ES-I3 (cell line): ENCODE measurements at regions not wholly inside any gene's neighbourhood (a gene's known extent, or its start where the extent isn't known, plus 50 kb on each side); places are given as distances from the start of the nearest gene placed in this dataset.

Experiments used
- H3K36me3 ChIP-seq: 2 replicates; pipeline ENCODE4 v1.6.1; 2013; ENCODE audit warnings: mild to moderate bottlenecking, low read length, control low read depth, moderate library complexity; ENCODE audit not compliant: insufficient read depth
- H3K4me1 ChIP-seq: 2 replicates; pipeline ENCODE4 v1.6.1; 2013; ENCODE audit warnings: mild to moderate bottlenecking, control low read depth, low read length; ENCODE audit not compliant: insufficient read depth
- H3K9ac ChIP-seq: 2 replicates; pipeline ENCODE4 v1.6.1; 2013; ENCODE audit warnings: low read depth, mild to moderate bottlenecking, low read length, moderate library complexity
- H3K9me3 ChIP-seq: 2 replicates; pipeline ENCODE4 v1.6.1; 2013; ENCODE audit warnings: mild to moderate bottlenecking, low read length, moderate library complexity; ENCODE audit not compliant: control insufficient read depth, insufficient read depth

GRCh38 chr18:41798879-41799278 lies 156.2 kb upstream of the PIK3C3 start:
- H3K4me1 ChIP-seq: no peaks in the 10 kb centered on the region
- H3K9me3 ChIP-seq: no peaks in the 10 kb centered on the region
- H3K36me3 ChIP-seq: no peaks in the 10 kb centered on the region
- H3K9ac ChIP-seq: no peak overlapping the region

- Histone ChIP-seq H3K4me1 (no peaks in the 10 kb centered on the region), H3K9me3 (no peaks in the 10 kb centered on the region; the same call in 1 of the 2 replicates), H3K36me3 (no peaks in the 10 kb centered on the region), H3K9ac (no peak overlapping the region)
Measured at GRCh38 chr18:41790687-41791086, 164.3 kb upstream of the PIK3C3 start.

GRCh38 chr18:41789001-41789400 lies 166.0 kb upstream of the PIK3C3 start:
- Histone ChIP-seq H3K9me3 (no peaks in the 10 kb centered on the region; the same call in 1 of the 2 replicates), H3K36me3 (no peaks in the 10 kb centered on the region), H3K4me1 (no peaks in the 10 kb centered on the region), H3K9ac (no peak overlapping the region)

- Histone ChIP-seq H3K4me1 (no peaks in the 10 kb centered on the region), H3K9ac (no peak overlapping the region), H3K36me3 (no peaks in the 10 kb centered on the region), H3K9me3 (no peaks in the 10 kb centered on the region; the same call in 1 of the 2 replicates)
Measured at GRCh38 chr18:41783879-41784278, 171.2 kb upstream of the PIK3C3 start.

- Histone ChIP-seq H3K4me1 (no peaks in the 10 kb centered on the region), H3K9ac (no peak overlapping the region), H3K36me3 (no peaks in the 10 kb centered on the region), H3K9me3 (no peaks in the 10 kb centered on the region)
Measured at GRCh38 chr18:41783065-41783818, 171.8 kb upstream of the PIK3C3 start.

- no peaks in the 10 kb centered on the region for H3K4me1 ChIP-seq
- H3K36me3 ChIP-seq: no peaks in the 10 kb centered on the region
- H3K9me3 ChIP-seq: no peaks in the 10 kb centered on the region
- no peak overlapping the region for H3K9ac ChIP-seq
Measured at GRCh38 chr18:41771973-41772372, 183.1 kb upstream of the PIK3C3 start.

- Histone ChIP-seq H3K9ac (no peak overlapping the region), H3K9me3 (no peaks in the 10 kb centered on the region), H3K4me1 (no peaks in the 10 kb centered on the region), H3K36me3 (no peaks in the 10 kb centered on the region)
Measured at GRCh38 chr18:41769265-41769664, 185.8 kb upstream of the PIK3C3 start.

GRCh38 chr18:41768467-41768866 lies 186.6 kb upstream of the PIK3C3 start:
- Histone ChIP-seq H3K9ac (no peak overlapping the region), H3K9me3 (no peaks in the 10 kb centered on the region), H3K4me1 (no peaks in the 10 kb centered on the region), H3K36me3 (no peaks in the 10 kb centered on the region)

GRCh38 chr18:41767960-41768359 lies 187.1 kb upstream of the PIK3C3 start:
- no peaks in the 10 kb centered on the region for H3K9me3 ChIP-seq
- no peaks in the 10 kb centered on the region for H3K4me1 ChIP-seq
- H3K36me3 ChIP-seq: no peaks in the 10 kb centered on the region
- no peak overlapping the region for H3K9ac ChIP-seq

GRCh38 chr18:41765460-41765859 lies 189.6 kb upstream of the PIK3C3 start:
- Histone ChIP-seq H3K9me3 (no peaks in the 10 kb centered on the region), H3K36me3 (no peaks in the 10 kb centered on the region), H3K4me1 (no peaks in the 10 kb centered on the region), H3K9ac (no peak overlapping the region)

- Histone ChIP-seq H3K4me1 (no peaks in the 10 kb centered on the region), H3K36me3 (no peaks in the 10 kb centered on the region), H3K9me3 (no peaks in the 10 kb centered on the region), H3K9ac (no peak overlapping the region)
Measured at GRCh38 chr18:41763361-41763760, 191.7 kb upstream of the PIK3C3 start.

GRCh38 chr18:41761333-41762018 lies 193.6 kb upstream of the PIK3C3 start:
- Histone ChIP-seq H3K4me1 (no peaks in the 10 kb centered on the region; the same call in 1 of the 2 replicates), H3K9me3 (no peaks in the 10 kb centered on the region), H3K36me3 (no peaks in the 10 kb centered on the region), H3K9ac (no peak overlapping the region)

- no peaks in the 10 kb centered on the region for H3K9me3 ChIP-seq
- no peaks in the 10 kb centered on the region for H3K36me3 ChIP-seq
- no peak overlapping the region for H3K9ac ChIP-seq
- no peaks in the 10 kb centered on the region; the same call in 1 of the 2 replicates for H3K4me1 ChIP-seq
Measured at GRCh38 chr18:41758534-41758933, 196.5 kb upstream of the PIK3C3 start.

- H3K4me1 ChIP-seq: no peaks in the 10 kb centered on the region; the same call in 1 of the 2 replicates
- no peaks in the 10 kb centered on the region for H3K36me3 ChIP-seq
- no peak overlapping the region for H3K9ac ChIP-seq
- no peaks in the 10 kb centered on the region for H3K9me3 ChIP-seq
Measured at GRCh38 chr18:41756141-41756540, 198.9 kb upstream of the PIK3C3 start.

- H3K4me1 ChIP-seq: no peaks in the 10 kb centered on the region; the same call in 1 of the 2 replicates
- no peak overlapping the region for H3K9ac ChIP-seq
- H3K36me3 ChIP-seq: no peaks in the 10 kb centered on the region
- H3K9me3 ChIP-seq: no peaks in the 10 kb centered on the region
Measured at GRCh38 chr18:41754332-41754731, 200.7 kb upstream of the PIK3C3 start.
